ENCODE measurements at regions not wholly inside any gene's neighbourhood (a gene's known extent, or its start where the extent isn't known, plus 50 kb on each side); places are given as distances from the start of the nearest gene placed in this dataset.

GRCh38 chr13:87872813-87873212 is 201.6 kb downstream of the SLITRK5 start:
- no peak for DNase-seq (ENCODE audit: low read depth in 2 of 2)

- DNase-seq (ENCODE audit: low read depth in 2 of 2) = no peak
Observed at GRCh38 chr13:87877477-87877876, 206.3 kb downstream of the SLITRK5 start.

GRCh38 chr13:87878706-87879105 is 207.5 kb downstream of the SLITRK5 start:
- DNase-seq (ENCODE audit: low read depth in 2 of 2) = no peak

- no peak for DNase-seq (ENCODE audit: low read depth in 2 of 2)
Observed at GRCh38 chr13:87884884-87885283, 213.7 kb downstream of the SLITRK5 start.

- no peak for DNase-seq (ENCODE audit: low read depth in 2 of 2)
Observed at GRCh38 chr13:87887459-87888123, 216.4 kb downstream of the SLITRK5 start.

- no peak for DNase-seq (ENCODE audit: low read depth in 2 of 2)
Observed at GRCh38 chr13:87889254-87889653, 218.1 kb downstream of the SLITRK5 start.

GRCh38 chr13:87893186-87893585 is 222.0 kb downstream of the SLITRK5 start:
- no peak for DNase-seq (ENCODE audit: low read depth in 2 of 2)

- DNase-seq (ENCODE audit: low read depth in 2 of 2) = no peak
Observed at GRCh38 chr13:87894059-87894458, 222.9 kb downstream of the SLITRK5 start.

GRCh38 chr13:87903553-87903952 is 232.4 kb downstream of the SLITRK5 start:
- no peak for DNase-seq (ENCODE audit: low read depth in 2 of 2)

- DNase-seq (ENCODE audit: low read depth in 2 of 2) = no peak
Observed at GRCh38 chr13:87906411-87906810, 235.2 kb downstream of the SLITRK5 start.

- no peak for DNase-seq (ENCODE audit: low read depth in 2 of 2)
Observed at GRCh38 chr13:87907202-87907601, 236.0 kb downstream of the SLITRK5 start.

- DNase-seq (ENCODE audit: low read depth in 2 of 2) = no peak
Observed at GRCh38 chr13:87919956-87920355, 248.8 kb downstream of the SLITRK5 start.

GRCh38 chr13:87923753-87924152 is 252.6 kb downstream of the SLITRK5 start:
- DNase-seq (ENCODE audit: low read depth in 2 of 2) = no peak

- DNase-seq (ENCODE audit: low read depth in 2 of 2) = no peak
Observed at GRCh38 chr13:87925006-87925405, 253.8 kb downstream of the SLITRK5 start.

GRCh38 chr13:87940776-87941175 is 269.6 kb downstream of the SLITRK5 start:
- no peak for DNase-seq (ENCODE audit: low read depth in 2 of 2)

GRCh38 chr13:87941226-87941625 is 270.1 kb downstream of the SLITRK5 start:
- DNase-seq (ENCODE audit: low read depth in 2 of 2) = no peak

- DNase-seq (ENCODE audit: low read depth in 2 of 2) = no peak
Observed at GRCh38 chr13:87942205-87942604, 271.0 kb downstream of the SLITRK5 start.

- no peak for DNase-seq (ENCODE audit: low read depth in 2 of 2)
Observed at GRCh38 chr13:87944038-87944437, 272.9 kb downstream of the SLITRK5 start.

GRCh38 chr13:87952377-87952776 is 281.2 kb downstream of the SLITRK5 start:
- no peak for DNase-seq (ENCODE audit: low read depth in 2 of 2)

- DNase-seq (ENCODE audit: low read depth in 2 of 2) = no peak
Observed at GRCh38 chr13:87953381-87953780, 282.2 kb downstream of the SLITRK5 start.

- peak in 1 of 2 experiments; percentile 2 for DNase-seq (ENCODE audit: low read depth in 2 of 2)
Observed at GRCh38 chr13:87954091-87954490, 282.9 kb downstream of the SLITRK5 start.

- no peak for DNase-seq (ENCODE audit: low read depth in 2 of 2)
Observed at GRCh38 chr13:87961546-87961945, 290.4 kb downstream of the SLITRK5 start.

GRCh38 chr13:87972568-87972967 is 301.4 kb downstream of the SLITRK5 start:
- DNase-seq (ENCODE audit: low read depth in 2 of 2) = no peak

GRCh38 chr13:87975035-87975434 is 303.9 kb downstream of the SLITRK5 start:
- DNase-seq (ENCODE audit: low read depth in 2 of 2) = no peak

All from fibroblast of skin of left quadriceps (primary cell).